LoVo (cell line): ENCODE measurements at regions not wholly inside any gene's neighbourhood (a gene's known extent, or its start where the extent isn't known, plus 50 kb on each side); places are given as distances from the start of the nearest gene placed in this dataset.
A peak's percentile ranks its signal among the peaks of the same experiment; 100 is the strongest.

Experiments used
- DNase-seq: peaks from one replicate; pipeline ENCODE4 v3.0.0-alpha.2; 2016; ENCODE audit warnings: low spot score

- peak; percentile 18 for DNase-seq
These were observed 477.6 kb upstream of the CITED2 start for GRCh38 chr6:139852067-139852466.

GRCh38 chr6:139851206-139851605 is 476.8 kb upstream of the CITED2 start:
- no peak for DNase-seq

- DNase-seq: no peak
These were observed 476.1 kb upstream of the CITED2 start for GRCh38 chr6:139850512-139850911.

- no peak for DNase-seq
These were observed 473.0 kb upstream of the CITED2 start for GRCh38 chr6:139847457-139847813.

- no peak for DNase-seq
These were observed 472.3 kb upstream of the CITED2 start for GRCh38 chr6:139846538-139847456.

- no peak for DNase-seq
These were observed 470.5 kb upstream of the CITED2 start for GRCh38 chr6:139844907-139845306.

- DNase-seq: peak; percentile 52
These were observed 467.4 kb upstream of the CITED2 start for GRCh38 chr6:139841794-139842215.

- no peak for DNase-seq
These were observed 465.2 kb upstream of the CITED2 start for GRCh38 chr6:139839506-139840156.

- no peak for DNase-seq
These were observed 459.8 kb upstream of the CITED2 start for GRCh38 chr6:139834232-139834631.

- DNase-seq: no peak
These were observed 459.1 kb upstream of the CITED2 start for GRCh38 chr6:139833592-139833991.

GRCh38 chr6:139832493-139833305 is 458.3 kb upstream of the CITED2 start:
- DNase-seq: no peak

GRCh38 chr6:139829576-139829975 is 455.1 kb upstream of the CITED2 start:
- no peak for DNase-seq

- no peak for DNase-seq
These were observed 454.5 kb upstream of the CITED2 start for GRCh38 chr6:139828751-139829519.

- DNase-seq: no peak
These were observed 451.5 kb upstream of the CITED2 start for GRCh38 chr6:139825935-139826374.

- DNase-seq: no peak
These were observed 450.4 kb upstream of the CITED2 start for GRCh38 chr6:139824864-139825263.

GRCh38 chr6:139823808-139824126 is 449.3 kb upstream of the CITED2 start:
- DNase-seq: no peak

GRCh38 chr6:139823099-139823807 is 448.8 kb upstream of the CITED2 start:
- no peak for DNase-seq

GRCh38 chr6:139821676-139822223 is 447.3 kb upstream of the CITED2 start:
- no peak for DNase-seq

- DNase-seq: peak; percentile 18
These were observed 445.8 kb upstream of the CITED2 start for GRCh38 chr6:139820210-139820609.

GRCh38 chr6:139819776-139820175 is 445.3 kb upstream of the CITED2 start:
- DNase-seq: no peak

GRCh38 chr6:139812939-139813338 is 438.5 kb upstream of the CITED2 start:
- no peak for DNase-seq
